Breast epithelium (tissue), 4 donors: ENCODE measurements at regions not wholly inside any gene's neighbourhood (a gene's known extent, or its start where the extent isn't known, plus 50 kb on each side); places are given as distances from the start of the nearest gene placed in this dataset.
"Not testable (repeated sequence)": the region's sequence is repeated elsewhere in the genome, so short reads cannot be mapped to it uniquely, and the experiment has no call there.

Experiments
- DNase-seq, 2 donors: peaks; one replicate each; pipeline ENCODE4 v3.0.0-alpha.2; 2019; ENCODE audit warnings: low spot score in 2 of 2
- H3K27ac ChIP-seq, 2 donors: fragments of 200-600 bp; sonication (generic) in 1 of 2; one replicate each; pipeline ENCODE4 v1.5.1; 2016 to 2019; ENCODE audit warnings: mild to moderate bottlenecking in 1 of 2
- H3K27me3 ChIP-seq, 2 donors: fragments of 200-600 bp; sonication (generic) in 1 of 2; one replicate each; pipeline versions ENCODE4 v1.5.1 to v1.6.0; 2017 to 2019; ENCODE audit warnings: control low read depth in 1 of 2, mild to moderate bottlenecking in 1 of 2
- H3K36me3 ChIP-seq: fragments of 200-600 bp; one replicate; pipeline ENCODE4 v1.5.1; 2019
- H3K4me1 ChIP-seq, 2 donors: fragments of 200-600 bp; sonication (generic); one replicate each; pipeline ENCODE4 v1.5.1; 2016 to 2019; ENCODE audit warnings: control low read depth in 1 of 2
- H3K4me3 ChIP-seq, 3 donors: fragments of 200-600 bp; sonication (generic); 1 replicate in 2 of 3; 2 replicates in 1 of 3; pipeline ENCODE4 v1.5.1; 2016 to 2019; ENCODE audit warnings: mild to moderate bottlenecking in 3 of 3, moderate library complexity in 2 of 3
- H3K9me3 ChIP-seq, 2 donors: fragments of 200-600 bp; sonication (generic) in 1 of 2; one replicate each; pipeline ENCODE4 v1.5.1; 2016 to 2019; ENCODE audit warnings: control low read depth in 1 of 2
- POLR2A ChIP-seq: fragments of 450-650 bp; IDR thresholded peaks from one replicate; pipeline ENCODE4 v1.6.1; 2016; ENCODE audit warnings: antibody characterized with exemption, mild to moderate bottlenecking, moderate library complexity
- POLR2AphosphoS5 ChIP-seq, 3 donors: sonication (generic); formaldehyde crosslinking; IDR thresholded peaks; one replicate each; pipeline ENCODE4 v1.6.1; 2017; ENCODE audit warnings: antibody characterized with exemption in 3 of 3
- intact Hi-C: fragments of 100-400 bp; cut with DNase I; formaldehyde crosslinking; loops from one replicate; pipeline ENCODE4 v1.15.1; 2023; ENCODE audit warnings: low total_unique reads
- TF ChIP-seq, protein P1 (sequence below), 3 donors: fragments of 450-650 bp; IDR thresholded peaks; one replicate each; pipeline ENCODE4 v1.5.1; 2016 to 2017; ENCODE audit warnings: antibody characterized with exemption in 3 of 3, mild to moderate bottlenecking in 3 of 3, moderate library complexity in 3 of 3

DNA sequence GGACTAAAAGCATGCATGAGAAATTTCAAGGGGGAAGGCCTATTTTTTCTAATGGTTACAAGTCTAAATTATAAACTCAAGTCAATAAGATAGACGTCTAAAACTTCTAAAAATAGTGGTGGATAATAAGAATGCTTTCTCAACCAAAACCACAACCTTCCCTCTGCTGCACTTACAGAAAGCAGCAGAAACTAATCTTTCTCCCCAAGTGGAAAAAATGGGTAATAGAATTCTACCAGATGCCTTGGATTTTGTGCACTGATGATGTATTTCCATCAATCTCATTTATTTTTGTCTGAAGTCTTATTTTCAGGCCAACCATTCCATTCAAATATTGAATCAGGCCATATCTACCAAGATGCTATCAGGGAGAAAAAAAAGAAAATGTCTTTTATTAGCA lies 344.7 kb downstream of the NEK10 start:
- H3K36me3 ChIP-seq = no peaks in the 10 kb centered on the region
- no peak overlapping the region for H3K27ac ChIP-seq
- H3K4me1 ChIP-seq = no peaks in the 10 kb centered on the region
- intact Hi-C loops = no loop called here
- H3K27me3 ChIP-seq = no peaks in the 10 kb centered on the region
- TF ChIP-seq POLR2A (no peak), POLR2AphosphoS5 (IDR thresholded peaks at IDR 0.05) (no peak)
- TF ChIP-seq, protein P1, sequence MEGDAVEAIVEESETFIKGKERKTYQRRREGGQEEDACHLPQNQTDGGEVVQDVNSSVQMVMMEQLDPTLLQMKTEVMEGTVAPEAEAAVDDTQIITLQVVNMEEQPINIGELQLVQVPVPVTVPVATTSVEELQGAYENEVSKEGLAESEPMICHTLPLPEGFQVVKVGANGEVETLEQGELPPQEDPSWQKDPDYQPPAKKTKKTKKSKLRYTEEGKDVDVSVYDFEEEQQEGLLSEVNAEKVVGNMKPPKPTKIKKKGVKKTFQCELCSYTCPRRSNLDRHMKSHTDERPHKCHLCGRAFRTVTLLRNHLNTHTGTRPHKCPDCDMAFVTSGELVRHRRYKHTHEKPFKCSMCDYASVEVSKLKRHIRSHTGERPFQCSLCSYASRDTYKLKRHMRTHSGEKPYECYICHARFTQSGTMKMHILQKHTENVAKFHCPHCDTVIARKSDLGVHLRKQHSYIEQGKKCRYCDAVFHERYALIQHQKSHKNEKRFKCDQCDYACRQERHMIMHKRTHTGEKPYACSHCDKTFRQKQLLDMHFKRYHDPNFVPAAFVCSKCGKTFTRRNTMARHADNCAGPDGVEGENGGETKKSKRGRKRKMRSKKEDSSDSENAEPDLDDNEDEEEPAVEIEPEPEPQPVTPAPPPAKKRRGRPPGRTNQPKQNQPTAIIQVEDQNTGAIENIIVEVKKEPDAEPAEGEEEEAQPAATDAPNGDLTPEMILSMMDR (IDR thresholded peaks at IDR 0.05) = no peak
- H3K9me3 ChIP-seq = no peaks in the 10 kb centered on the region
- H3K4me3 ChIP-seq = no peak overlapping the region
- DNase-seq = no peak

DNA sequence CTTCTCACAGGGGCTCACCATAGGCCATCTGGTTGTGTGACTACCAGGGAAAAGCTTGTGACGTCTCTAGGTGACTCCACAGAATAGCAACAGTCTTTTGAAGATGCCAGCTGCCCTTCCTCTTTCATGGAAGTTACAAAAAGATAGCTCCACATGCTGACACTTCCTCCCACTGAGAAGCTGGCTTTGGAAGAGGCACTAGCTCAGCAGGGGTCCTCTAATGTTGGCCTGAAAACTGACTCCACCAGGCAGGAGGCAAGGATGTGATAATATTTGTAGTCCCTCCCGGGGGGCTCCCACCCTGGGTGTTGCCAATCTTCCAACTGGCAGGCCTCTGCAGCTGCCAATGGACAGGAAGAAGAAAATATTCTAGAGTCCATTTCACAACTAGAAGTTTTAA lies 343.5 kb downstream of the NEK10 start:
- no peak for DNase-seq
- H3K36me3 ChIP-seq = no peaks in the 10 kb centered on the region
- TF ChIP-seq POLR2A (no peak), POLR2AphosphoS5 (IDR thresholded peaks at IDR 0.05) (no peak)
- TF ChIP-seq, protein P1 (IDR thresholded peaks at IDR 0.05) = no peak
- no peak overlapping the region for H3K27ac ChIP-seq
- no peak overlapping the region for H3K4me3 ChIP-seq
- no peaks in the 10 kb centered on the region for H3K27me3 ChIP-seq
- no peaks in the 10 kb centered on the region for H3K4me1 ChIP-seq
- H3K9me3 ChIP-seq = no peaks in the 10 kb centered on the region
- intact Hi-C loops = no loop called here

DNA sequence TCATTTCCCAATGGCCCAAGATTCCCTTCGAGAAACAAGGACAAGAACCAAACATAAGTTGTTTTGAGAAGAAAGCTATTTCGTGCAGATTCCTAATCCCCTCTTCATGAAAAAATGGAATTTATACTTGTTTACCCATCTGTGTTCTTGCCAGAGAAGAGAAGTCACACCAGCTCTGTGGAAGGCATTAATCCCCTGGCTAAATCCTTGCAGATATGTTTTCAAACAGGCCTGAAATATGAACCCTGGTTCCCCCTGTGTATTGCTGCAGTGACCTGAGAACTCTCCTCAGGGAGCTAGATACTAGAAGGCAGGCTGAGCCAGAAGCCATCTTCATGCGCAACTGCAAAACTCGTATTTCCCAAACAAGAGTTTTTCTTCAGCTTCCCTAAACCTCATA lies 337.7 kb downstream of the NEK10 start:
- Histone ChIP-seq H3K36me3 (no peaks in the 10 kb centered on the region), H3K9me3 (no peaks in the 10 kb centered on the region), H3K27me3 (no peaks in the 10 kb centered on the region), H3K4me3 (no peak overlapping the region), H3K27ac (no peak overlapping the region), H3K4me1 (no peaks in the 10 kb centered on the region)
- no peak for DNase-seq
- TF ChIP-seq, protein P1 (IDR thresholded peaks at IDR 0.05) = no peak
- no peak for TF ChIP-seq POLR2AphosphoS5 (IDR thresholded peaks at IDR 0.05)
- TF ChIP-seq POLR2A = no peak
- intact Hi-C loops = loop anchor here (10.0 kb wide), 1 partner anchor 1067 kb away; no protein-coding TSS in a partner anchor

DNA sequence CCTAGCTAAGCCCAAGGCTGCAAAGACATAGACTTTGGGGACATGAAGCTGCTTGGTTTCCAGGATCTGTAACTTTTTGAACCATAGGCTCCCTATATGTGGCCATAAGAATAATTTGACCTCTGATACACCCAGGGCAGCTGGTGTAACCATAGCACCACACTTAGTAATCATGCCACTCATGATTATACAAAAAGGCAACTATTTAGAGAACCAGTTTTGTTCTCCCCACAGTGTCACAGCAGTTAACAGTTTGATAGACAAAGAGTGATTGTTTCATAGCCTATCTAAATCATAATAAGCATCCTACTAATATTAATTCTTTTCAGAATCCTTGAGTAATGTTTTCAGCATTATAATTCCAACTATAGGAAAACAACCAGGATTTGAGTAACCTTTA lies 334.9 kb downstream of the NEK10 start:
- Histone ChIP-seq H3K36me3 (no peaks in the 10 kb centered on the region), H3K4me3 (no peak overlapping the region), H3K9me3 (no peaks in the 10 kb centered on the region), H3K27ac (no peak overlapping the region), H3K27me3 (no peaks in the 10 kb centered on the region), H3K4me1 (no peaks in the 10 kb centered on the region)
- no peak for TF ChIP-seq POLR2AphosphoS5 (IDR thresholded peaks at IDR 0.05)
- TF ChIP-seq POLR2A = no peak
- TF ChIP-seq, protein P1 (IDR thresholded peaks at IDR 0.05) = no peak
- no peak for DNase-seq
- intact Hi-C loops = loop anchor here (10.0 kb wide), 1 partner anchor 1069 kb away; no protein-coding TSS in a partner anchor

DNA sequence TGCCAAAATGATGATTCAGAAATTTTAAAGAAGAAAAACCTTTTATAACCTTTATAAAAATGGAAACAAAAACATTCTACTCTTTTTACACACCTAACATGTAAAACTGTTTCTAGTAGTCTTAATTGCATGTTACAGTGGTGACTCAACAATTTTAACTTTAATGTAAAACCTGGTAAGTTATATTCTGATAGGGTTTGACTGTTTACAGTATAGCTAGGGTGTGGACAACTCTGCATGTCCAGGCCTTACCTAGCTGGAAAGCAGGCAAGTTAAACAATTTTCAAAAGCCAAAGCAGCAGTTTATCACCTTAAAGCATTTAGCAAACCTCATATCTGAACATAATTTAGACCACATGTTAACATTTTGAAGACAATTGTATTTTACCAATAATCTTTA lies 328.5 kb downstream of the NEK10 start:
- no peak for DNase-seq
- intact Hi-C loops = no loop called here

DNA sequence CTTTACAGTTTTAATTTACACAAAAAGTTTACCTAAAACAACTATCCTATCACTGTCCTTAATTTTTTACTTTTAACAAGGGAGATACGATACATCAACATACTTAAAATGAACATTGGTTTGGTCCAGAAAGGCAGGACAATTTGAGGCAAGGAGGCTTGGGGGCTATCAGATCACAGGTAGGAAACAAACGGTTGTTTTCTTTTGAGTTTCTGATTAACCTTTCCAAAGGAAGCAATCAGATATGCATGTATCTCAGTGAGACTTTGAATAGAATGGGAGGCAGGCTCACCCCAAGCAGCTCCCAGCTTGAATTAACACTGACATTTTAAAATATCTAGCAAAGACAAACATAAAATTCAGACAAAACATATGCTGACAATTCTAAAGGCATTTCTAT lies 326.6 kb downstream of the NEK10 start:
- intact Hi-C loops, H3K27me3 ChIP-seq: not testable (repeated sequence)

More for the DNA sequence above, 328.5 kb downstream of the NEK10 start:
- Histone ChIP-seq H3K9me3 (no peaks in the 10 kb centered on the region), H3K27me3 (no peaks in the 10 kb centered on the region), H3K27ac (no peak overlapping the region), H3K36me3 (no peaks in the 10 kb centered on the region), H3K4me1 (no peaks in the 10 kb centered on the region), H3K4me3 (no peak overlapping the region)
- TF ChIP-seq POLR2A (no peak), POLR2AphosphoS5 (IDR thresholded peaks at IDR 0.05) (no peak)
- TF ChIP-seq, protein P1 (IDR thresholded peaks at IDR 0.05) = no peak

More for the DNA sequence above, 326.6 kb downstream of the NEK10 start:
- not testable (repeated sequence) for H3K9me3 ChIP-seq, H3K4me3 ChIP-seq, H3K4me1 ChIP-seq, DNase-seq, H3K36me3 ChIP-seq, H3K27ac ChIP-seq
